Liver (tissue), 8 donors: ENCODE measurements at regions not wholly inside any gene's neighbourhood (a gene's known extent, or its start where the extent isn't known, plus 50 kb on each side); places are given as distances from the start of the nearest gene placed in this dataset.

Experiments
- DNase-seq: peaks from one replicate; pipeline ENCODE4 v3.0.0-alpha.2; 2017; ENCODE audit warnings: low spot score
- H3K27ac ChIP-seq, 2 donors: one replicate each; pipeline ENCODE4 v1.7.0; 2013; ENCODE audit warnings: inconsistent platforms in 2 of 2, low read length in 2 of 2, control low read depth in 1 of 2, low read depth in 1 of 2, mild to moderate bottlenecking in 1 of 2
- H3K27me3 ChIP-seq, 4 donors: one replicate each; pipeline versions ENCODE4 v1.6.1 to v1.7.0; 2013; ENCODE audit warnings: low read length in 3 of 4, inconsistent platforms in 1 of 4, mild to moderate bottlenecking in 1 of 4, moderate library complexity in 1 of 4; ENCODE audit not compliant: control insufficient read depth in 4 of 4, insufficient read depth in 4 of 4
- H3K36me3 ChIP-seq, 4 donors: one replicate each; pipeline versions ENCODE4 v1.6.1 to v1.7.0; 2013; ENCODE audit warnings: low read length in 3 of 4, mild to moderate bottlenecking in 3 of 4, low read depth in 1 of 4, moderate library complexity in 1 of 4; ENCODE audit not compliant: control insufficient read depth in 4 of 4, insufficient read depth in 3 of 4
- H3K4me1 ChIP-seq, 4 donors: one replicate each; pipeline versions ENCODE4 v1.6.1 to v1.7.0; 2013; ENCODE audit warnings: low read length in 3 of 4, mild to moderate bottlenecking in 3 of 4, moderate library complexity in 1 of 4; ENCODE audit not compliant: control insufficient read depth in 4 of 4, insufficient read depth in 4 of 4
- H3K4me3 ChIP-seq, 3 donors: one replicate each; pipeline versions ENCODE4 v1.6.1 to v1.7.0; 2013; ENCODE audit warnings: low read length in 3 of 3, control low read depth in 1 of 3, low read depth in 1 of 3, mild to moderate bottlenecking in 1 of 3
- H3K9ac ChIP-seq, 2 donors: one replicate each; pipeline ENCODE4 v1.7.0; 2013; ENCODE audit warnings: low read length in 2 of 2, mild to moderate bottlenecking in 2 of 2, moderate library complexity in 2 of 2, control low read depth in 1 of 2, low read depth in 1 of 2
- H3K9me3 ChIP-seq, 4 donors: one replicate each; pipeline versions ENCODE4 v1.6.1 to v1.7.0; 2013; ENCODE audit warnings: low read length in 3 of 4; ENCODE audit not compliant: control insufficient read depth in 4 of 4
- CTCF ChIP-seq: fragments of 150-350 bp; IDR thresholded peaks from 2 replicates; pipeline ENCODE4 v1.5.1; 2017; ENCODE audit warnings: improper control_type of control experiment, low read depth, low read length; ENCODE audit not compliant: missing input control
- EGR1 ChIP-seq, 2 donors: IDR thresholded peaks; 2 replicates each; pipeline ENCODE4 v1.6.1; 2016 to 2018; ENCODE audit warnings: antibody characterized with exemption in 2 of 2, low read depth in 2 of 2
- FOXA1 ChIP-seq: IDR thresholded peaks from 2 replicates; pipeline ENCODE4 v1.6.1; 2016; ENCODE audit warnings: antibody characterized with exemption
- FOXA2 ChIP-seq: IDR thresholded peaks from 2 replicates; pipeline ENCODE4 v1.6.1; 2016; ENCODE audit warnings: antibody characterized with exemption
- GABPA ChIP-seq, 2 donors: IDR thresholded peaks in 1 of 2; conservative IDR thresholded peaks in 1 of 2; 2 replicates each; pipeline ENCODE4 v1.6.1; 2016; ENCODE audit warnings: antibody characterized with exemption in 2 of 2, mild to moderate bottlenecking in 1 of 2, moderate library complexity in 1 of 2
- HNF4A ChIP-seq, 2 donors: conservative IDR thresholded peaks; 2 replicates each; pipeline ENCODE4 v1.6.1; 2016; ENCODE audit warnings: antibody characterized with exemption in 2 of 2, mild to moderate bottlenecking in 2 of 2
- HNF4G ChIP-seq: IDR thresholded peaks from 2 replicates; pipeline ENCODE4 v1.6.1; 2016; ENCODE audit warnings: antibody characterized with exemption
- JUND ChIP-seq, 2 donors: IDR thresholded peaks; 2 replicates each; pipeline ENCODE4 v1.6.1; 2016; ENCODE audit warnings: antibody characterized with exemption in 2 of 2
- MAX ChIP-seq: IDR thresholded peaks from 2 replicates; pipeline ENCODE4 v1.6.1; 2016; ENCODE audit warnings: antibody characterized with exemption
- NR2F2 ChIP-seq: IDR thresholded peaks from 2 replicates; pipeline ENCODE4 v1.6.1; 2016; ENCODE audit warnings: antibody characterized with exemption
- RAD21 ChIP-seq, 2 donors: IDR thresholded peaks; 2 replicates each; pipeline ENCODE4 v1.6.1; 2016; ENCODE audit warnings: antibody characterized with exemption in 2 of 2, mild to moderate bottlenecking in 2 of 2
- REST ChIP-seq: IDR thresholded peaks from 2 replicates; pipeline ENCODE4 v1.6.1; 2016; ENCODE audit warnings: antibody characterized with exemption, mild to moderate bottlenecking
- SP1 ChIP-seq: IDR thresholded peaks from 2 replicates; pipeline ENCODE4 v1.6.1; 2018; ENCODE audit warnings: antibody characterized with exemption, mild to moderate bottlenecking
- TAF1 ChIP-seq: conservative IDR thresholded peaks from 2 replicates; pipeline ENCODE4 v1.6.1; 2016; ENCODE audit warnings: antibody characterized with exemption, mild to moderate bottlenecking
- YY1 ChIP-seq: IDR thresholded peaks from 2 replicates; pipeline ENCODE4 v1.6.1; 2016; ENCODE audit warnings: antibody characterized with exemption, mild to moderate bottlenecking
- ZBTB33 ChIP-seq: IDR thresholded peaks from 2 replicates; pipeline ENCODE4 v1.6.1; 2016; ENCODE audit warnings: antibody characterized with exemption
- WGBS: extraction: QIAGEN DNeasy Blood & Tissue Kit; methylation state at CpG from one replicate; pipeline ENCODE4 v1.1.7; 2013; 5-methylcytosine and 5-hydroxymethylcytosine counted together
- donor health status: healthy.
- donor health status: healthy.
- donor health status: healthy.
- donor health status: healthy.
- donor health status: healthy.

GRCh38 chr4:57689693-57690205 lies 579.6 kb upstream of the IGFBP7 start:
- no peaks in the 10 kb centered on the region for H3K36me3 ChIP-seq
- no peak for DNase-seq
- no peaks in the 10 kb centered on the region for H3K4me1 ChIP-seq
- H3K27me3 ChIP-seq: no peaks in the 10 kb centered on the region
- H3K9ac ChIP-seq: no peak overlapping the region
- H3K9me3 ChIP-seq: peaks cover 0 to 7% (median 2%) of the 10 kb centered on the region in 4 donors
- no peak overlapping the region for H3K4me3 ChIP-seq
- TF ChIP-seq NR2F2 (no peak), RAD21 (IDR thresholded peaks at IDR 0.05) (no peak), FOXA2 (no peak), JUND (IDR thresholded peaks at IDR 0.05) (no peak), CTCF (no peak), ZBTB33 (no peak), EGR1 (IDR thresholded peaks at IDR 0.05; ENCODE audit: low read depth in 2 of 2) (no peak), MAX (no peak), GABPA (IDR thresholded peaks at IDR 0.05 in 1 of 2, conservative IDR thresholded peaks at IDR 0.05 in 1 of 2) (no peak), FOXA1 (no peak), HNF4G (no peak), HNF4A (conservative IDR thresholded peaks at IDR 0.05) (no peak), REST (no peak), YY1 (no peak)
- WGBS: 47% methylated on average over 2 of the region's 2 CpGs
- no peak overlapping the region for H3K27ac ChIP-seq

- H3K4me1 ChIP-seq: no peaks in the 10 kb centered on the region
- no peak overlapping the region for H3K27ac ChIP-seq
- H3K9ac ChIP-seq: no peak overlapping the region
- H3K4me3 ChIP-seq: no peak overlapping the region
- H3K27me3 ChIP-seq: no peaks in the 10 kb centered on the region
- no peak for DNase-seq
- H3K36me3 ChIP-seq: no peaks in the 10 kb centered on the region
- H3K9me3 ChIP-seq: no peaks in the 10 kb centered on the region
- TF ChIP-seq REST (no peak), TAF1 (no peak), EGR1 (IDR thresholded peaks at IDR 0.05; ENCODE audit: low read depth in 2 of 2) (no peak), GABPA (IDR thresholded peaks at IDR 0.05 in 1 of 2, conservative IDR thresholded peaks at IDR 0.05 in 1 of 2) (no peak), FOXA1 (no peak), YY1 (no peak), ZBTB33 (no peak), JUND (IDR thresholded peaks at IDR 0.05) (no peak), RAD21 (IDR thresholded peaks at IDR 0.05) (no peak), SP1 (no peak), CTCF (no peak)
These were observed 572.1 kb upstream of the IGFBP7 start for GRCh38 chr4:57682275-57682674.
